Fibroblast of lung (primary cell): ENCODE measurements at regions not wholly inside any gene's neighbourhood (a gene's known extent, or its start where the extent isn't known, plus 50 kb on each side); places are given as distances from the start of the nearest gene placed in this dataset.
A peak's percentile ranks its signal among the peaks of the same experiment; 100 is the strongest.

Source experiments
- DNase-seq, 2 donors: peaks; one replicate each; pipeline versions ENCODE4 v3.0.0 to v3.0.0-alpha.2; 2010; ENCODE audit warnings: low read depth in 2 of 2
- H2AFZ ChIP-seq: 2 replicates; pipeline ENCODE4 v1.5.1; 2012; ENCODE audit warnings: low read length, control low read depth, inconsistent platforms
- H3K27ac ChIP-seq: 2 replicates; pipeline ENCODE4 v1.5.1; 2011; ENCODE audit warnings: low read length, control low read depth; ENCODE audit not compliant: insufficient read depth
- H3K27me3 ChIP-seq: 2 replicates; pipeline ENCODE4 v1.5.1; 2011; ENCODE audit warnings: mild to moderate bottlenecking, low read length; ENCODE audit not compliant: control insufficient read depth, insufficient read depth
- H3K36me3 ChIP-seq: 2 replicates; pipeline ENCODE4 v1.5.1; 2011; ENCODE audit warnings: low read length; ENCODE audit not compliant: control insufficient read depth, insufficient read depth
- H3K4me1 ChIP-seq: 2 replicates; pipeline ENCODE4 v1.5.1; 2011; ENCODE audit warnings: low read length; ENCODE audit not compliant: control insufficient read depth, insufficient read depth; ENCODE audit errors: extremely low read depth
- H3K4me2 ChIP-seq: 2 replicates; pipeline ENCODE4 v1.5.1; 2011; ENCODE audit warnings: low read length, control low read depth; ENCODE audit not compliant: insufficient read depth; ENCODE audit errors: extremely low read depth
- H3K4me3 ChIP-seq, 4 experiments: fragments of 200-600 bp in 1 of 4; sonication (generic) in 1 of 4; replicated peaks in 1 of 4; 2 replicates each; pipeline ENCODE4 v1.5.1; 2011 to 2016; ENCODE audit warnings: low read length in 4 of 4, low read depth in 3 of 4, mild to moderate bottlenecking in 3 of 4, control low read depth in 2 of 4, inconsistent platforms in 1 of 4, mixed read lengths in 1 of 4; ENCODE audit not compliant: insufficient read depth in 1 of 4; ENCODE audit errors: control extremely low read depth in 1 of 4
- H3K79me2 ChIP-seq: 2 replicates; pipeline ENCODE4 v1.5.1; 2012; ENCODE audit warnings: mild to moderate bottlenecking, low read length, inconsistent platforms; ENCODE audit not compliant: control insufficient read depth, insufficient read depth
- H3K9ac ChIP-seq: 2 replicates; pipeline ENCODE4 v1.5.1; 2011; ENCODE audit warnings: mild to moderate bottlenecking, low read length, control low read depth; ENCODE audit not compliant: insufficient read depth
- H3K9me3 ChIP-seq: 2 replicates; pipeline ENCODE4 v1.5.1; 2012; ENCODE audit warnings: low read depth, low read length; ENCODE audit not compliant: control insufficient read depth, insufficient read depth
- H4K20me1 ChIP-seq: 2 replicates; pipeline ENCODE4 v1.5.1; 2011; ENCODE audit warnings: low read length; ENCODE audit not compliant: control insufficient read depth, insufficient read depth; ENCODE audit errors: extremely low read depth
- CTCF ChIP-seq, 2 donors: IDR thresholded peaks in 1 of 2; conservative IDR thresholded peaks in 1 of 2; 1 replicate in 1 of 2; 2 replicates in 1 of 2; pipeline ENCODE4 v1.5.1; 2011 to 2012; ENCODE audit warnings: low read length in 2 of 2, control low read depth in 1 of 2, inconsistent platforms in 1 of 2, low read depth in 1 of 2, mild to moderate bottlenecking in 1 of 2
- EZH2 ChIP-seq: IDR thresholded peaks from 2 replicates; pipeline ENCODE4 v1.5.1; 2012; ENCODE audit warnings: low read length, control low read depth, mild to moderate bottlenecking; ENCODE audit errors: missing control alignments

GRCh38 chr21:27382404-27382803 is 415.5 kb upstream of the ADAMTS5 start:
- Histone ChIP-seq H3K4me3 (no peak overlapping the region), H3K9ac (no peak overlapping the region), H3K9me3 (no peaks in the 10 kb centered on the region), H4K20me1 (no peaks in the 10 kb centered on the region), H3K4me2 (no peak overlapping the region), H3K27ac (no peak overlapping the region), H3K4me1 (no peaks in the 10 kb centered on the region), H2AFZ (no peak overlapping the region), H3K36me3 (no peaks in the 10 kb centered on the region), H3K27me3 (no peaks in the 10 kb centered on the region), H3K79me2 (no peaks in the 10 kb centered on the region)
- TF ChIP-seq EZH2 (no peak), CTCF (conservative IDR thresholded peaks at IDR 0.05 in 1 of 2, IDR thresholded peaks at IDR 0.05 in 1 of 2; ENCODE audit: low read depth in 1 of 2, low read length in 2 of 2) (no peak)
- DNase-seq: peak in 1 of 2 donors; percentile 39

DNA sequence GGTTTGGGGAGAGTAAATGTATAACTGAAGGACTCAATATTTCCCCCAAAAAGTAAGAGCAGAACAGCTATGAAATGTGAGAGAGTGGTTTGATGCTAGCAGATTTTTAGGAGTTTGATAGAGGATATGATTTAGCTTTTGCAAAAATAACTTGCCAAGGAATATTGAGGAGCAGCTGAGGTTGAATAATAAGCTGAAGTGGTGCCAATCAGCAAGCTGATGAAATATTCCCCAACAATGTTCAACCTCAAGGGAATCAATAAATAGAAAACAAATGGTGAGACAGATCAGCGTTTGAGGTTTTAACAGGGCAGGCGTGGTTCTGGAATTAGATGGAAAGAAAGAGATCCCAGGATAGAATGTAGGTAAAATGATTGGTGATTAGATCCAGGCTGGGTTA is 413.4 kb upstream of the ADAMTS5 start:
- H3K27ac ChIP-seq: no peak overlapping the region
- H3K27me3 ChIP-seq: no peaks in the 10 kb centered on the region
- H3K4me2 ChIP-seq: no peak overlapping the region
- H3K4me1 ChIP-seq: no peaks in the 10 kb centered on the region
- DNase-seq: no peak
- H3K9me3 ChIP-seq: no peaks in the 10 kb centered on the region
- no peak overlapping the region for H3K4me3 ChIP-seq
- no peaks in the 10 kb centered on the region for H3K79me2 ChIP-seq
- TF ChIP-seq EZH2 (no peak), CTCF (conservative IDR thresholded peaks at IDR 0.05 in 1 of 2, IDR thresholded peaks at IDR 0.05 in 1 of 2; ENCODE audit: low read depth in 1 of 2, low read length in 2 of 2) (no peak)
- H3K36me3 ChIP-seq: no peaks in the 10 kb centered on the region
- no peak overlapping the region for H3K9ac ChIP-seq
- no peak overlapping the region for H2AFZ ChIP-seq
- no peaks in the 10 kb centered on the region for H4K20me1 ChIP-seq

- no peaks in the 10 kb centered on the region for H3K4me1 ChIP-seq
Observed at GRCh38 chr21:27379354-27379753, 412.5 kb upstream of the ADAMTS5 start.

More at GRCh38 chr21:27379354-27379753, 412.5 kb upstream of the ADAMTS5 start:
- Histone ChIP-seq H3K79me2 (no peaks in the 10 kb centered on the region), H2AFZ (no peak overlapping the region), H3K4me2 (no peak overlapping the region), H3K9ac (no peak overlapping the region), H3K4me3 (no peak overlapping the region), H3K9me3 (no peaks in the 10 kb centered on the region), H3K27ac (no peak overlapping the region), H4K20me1 (no peaks in the 10 kb centered on the region), H3K27me3 (no peaks in the 10 kb centered on the region), H3K36me3 (no peaks in the 10 kb centered on the region)
- no peak for DNase-seq
- TF ChIP-seq EZH2 (no peak), CTCF (conservative IDR thresholded peaks at IDR 0.05 in 1 of 2, IDR thresholded peaks at IDR 0.05 in 1 of 2; ENCODE audit: low read depth in 1 of 2, low read length in 2 of 2) (no peak)
